Uterus (tissue), 3 donors: ENCODE measurements at regions not wholly inside any gene's neighbourhood (a gene's known extent, or its start where the extent isn't known, plus 50 kb on each side); places are given as distances from the start of the nearest gene placed in this dataset.

Experiments used
- DNase-seq, 2 donors: peaks; one replicate each; pipeline ENCODE4 v3.0.0-alpha.2; 2019 to 2020
- H3K27ac ChIP-seq, 2 donors: fragments of 200-600 bp; sonication (generic); 1 replicate in 1 of 2; 2 replicates in 1 of 2; pipeline ENCODE4 v1.5.1; 2016 to 2018
- H3K27me3 ChIP-seq, 2 donors: fragments of 200-600 bp; sonication (generic); one replicate each; pipeline ENCODE4 v1.5.1; 2018 to 2019; ENCODE audit warnings: control low read depth in 1 of 2
- H3K36me3 ChIP-seq, 2 donors: fragments of 200-600 bp; sonication (generic); one replicate each; pipeline ENCODE4 v1.5.1; 2019; ENCODE audit warnings: control low read depth in 1 of 2
- H3K4me1 ChIP-seq, 2 donors: fragments of 200-600 bp; sonication (generic); one replicate each; pipeline ENCODE4 v1.5.1; 2018 to 2019; ENCODE audit warnings: control low read depth in 1 of 2
- H3K4me3 ChIP-seq, 2 donors: fragments of 200-600 bp; sonication (generic); 1 replicate in 1 of 2; 2 replicates in 1 of 2; pipeline ENCODE4 v1.5.1; 2018 to 2019; ENCODE audit warnings: mild to moderate bottlenecking in 1 of 2
- H3K9me3 ChIP-seq, 2 donors: fragments of 200-600 bp; sonication (generic); one replicate each; pipeline ENCODE4 v1.5.1; 2019; ENCODE audit warnings: control low read depth in 1 of 2
- POLR2A ChIP-seq, 2 donors: fragments of 450-650 bp; IDR thresholded peaks; one replicate each; pipeline ENCODE4 v1.6.1; 2016; ENCODE audit warnings: antibody characterized with exemption in 2 of 2, mild to moderate bottlenecking in 1 of 2, moderate library complexity in 1 of 2
- intact Hi-C: fragments of 100-400 bp; cut with DNase I; formaldehyde crosslinking; loops from one replicate; pipeline ENCODE4 v1.15.1; 2023; ENCODE audit warnings: low total_unique reads
- TF ChIP-seq, protein P1 (sequence below), 4 experiments: fragments of 200-600 bp in 2 of 4; fragments of 450-650 bp in 2 of 4; sonication (generic) in 2 of 4; IDR thresholded peaks; one replicate each; pipeline ENCODE4 v1.5.1; 2016 to 2019; ENCODE audit warnings: antibody characterized with exemption in 4 of 4, mild to moderate bottlenecking in 2 of 4, moderate library complexity in 1 of 4
- donor health status: DM: yes; HTN: yes; CAD: no.

DNA sequence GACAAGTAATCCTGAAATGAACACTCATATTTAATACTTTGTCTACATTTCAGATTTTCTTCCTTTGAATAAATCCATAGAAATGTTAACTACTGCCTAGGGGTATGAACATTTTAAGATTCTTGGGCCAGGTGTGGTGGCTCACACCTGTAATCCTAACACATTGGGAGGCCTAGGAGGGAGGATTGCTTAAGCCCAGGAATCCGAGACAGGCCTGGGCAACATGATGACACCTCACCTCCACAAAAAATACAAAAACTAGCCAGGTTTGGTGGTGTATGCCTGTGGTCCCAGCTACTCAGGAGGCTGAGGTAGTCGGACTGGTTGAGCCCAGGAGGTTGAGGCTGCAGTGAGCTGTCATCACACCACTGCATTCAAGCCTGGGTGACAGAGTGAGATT lies 73.9 kb upstream of the PIAS1 start:
- intact Hi-C loops: no loop called here
- no peak overlapping the region for H3K4me3 ChIP-seq
- H3K9me3 ChIP-seq: no peaks in the 10 kb centered on the region
- H3K36me3 ChIP-seq: no peaks in the 10 kb centered on the region
- TF ChIP-seq, protein P1, sequence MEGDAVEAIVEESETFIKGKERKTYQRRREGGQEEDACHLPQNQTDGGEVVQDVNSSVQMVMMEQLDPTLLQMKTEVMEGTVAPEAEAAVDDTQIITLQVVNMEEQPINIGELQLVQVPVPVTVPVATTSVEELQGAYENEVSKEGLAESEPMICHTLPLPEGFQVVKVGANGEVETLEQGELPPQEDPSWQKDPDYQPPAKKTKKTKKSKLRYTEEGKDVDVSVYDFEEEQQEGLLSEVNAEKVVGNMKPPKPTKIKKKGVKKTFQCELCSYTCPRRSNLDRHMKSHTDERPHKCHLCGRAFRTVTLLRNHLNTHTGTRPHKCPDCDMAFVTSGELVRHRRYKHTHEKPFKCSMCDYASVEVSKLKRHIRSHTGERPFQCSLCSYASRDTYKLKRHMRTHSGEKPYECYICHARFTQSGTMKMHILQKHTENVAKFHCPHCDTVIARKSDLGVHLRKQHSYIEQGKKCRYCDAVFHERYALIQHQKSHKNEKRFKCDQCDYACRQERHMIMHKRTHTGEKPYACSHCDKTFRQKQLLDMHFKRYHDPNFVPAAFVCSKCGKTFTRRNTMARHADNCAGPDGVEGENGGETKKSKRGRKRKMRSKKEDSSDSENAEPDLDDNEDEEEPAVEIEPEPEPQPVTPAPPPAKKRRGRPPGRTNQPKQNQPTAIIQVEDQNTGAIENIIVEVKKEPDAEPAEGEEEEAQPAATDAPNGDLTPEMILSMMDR (IDR thresholded peaks at IDR 0.05): no peak
- no peak for TF ChIP-seq POLR2A (IDR thresholded peaks at IDR 0.05)
- no peak overlapping the region for H3K27ac ChIP-seq
- no peaks in the 10 kb centered on the region for H3K4me1 ChIP-seq
- DNase-seq: no peak
- H3K27me3 ChIP-seq: no peaks in the 10 kb centered on the region

DNA sequence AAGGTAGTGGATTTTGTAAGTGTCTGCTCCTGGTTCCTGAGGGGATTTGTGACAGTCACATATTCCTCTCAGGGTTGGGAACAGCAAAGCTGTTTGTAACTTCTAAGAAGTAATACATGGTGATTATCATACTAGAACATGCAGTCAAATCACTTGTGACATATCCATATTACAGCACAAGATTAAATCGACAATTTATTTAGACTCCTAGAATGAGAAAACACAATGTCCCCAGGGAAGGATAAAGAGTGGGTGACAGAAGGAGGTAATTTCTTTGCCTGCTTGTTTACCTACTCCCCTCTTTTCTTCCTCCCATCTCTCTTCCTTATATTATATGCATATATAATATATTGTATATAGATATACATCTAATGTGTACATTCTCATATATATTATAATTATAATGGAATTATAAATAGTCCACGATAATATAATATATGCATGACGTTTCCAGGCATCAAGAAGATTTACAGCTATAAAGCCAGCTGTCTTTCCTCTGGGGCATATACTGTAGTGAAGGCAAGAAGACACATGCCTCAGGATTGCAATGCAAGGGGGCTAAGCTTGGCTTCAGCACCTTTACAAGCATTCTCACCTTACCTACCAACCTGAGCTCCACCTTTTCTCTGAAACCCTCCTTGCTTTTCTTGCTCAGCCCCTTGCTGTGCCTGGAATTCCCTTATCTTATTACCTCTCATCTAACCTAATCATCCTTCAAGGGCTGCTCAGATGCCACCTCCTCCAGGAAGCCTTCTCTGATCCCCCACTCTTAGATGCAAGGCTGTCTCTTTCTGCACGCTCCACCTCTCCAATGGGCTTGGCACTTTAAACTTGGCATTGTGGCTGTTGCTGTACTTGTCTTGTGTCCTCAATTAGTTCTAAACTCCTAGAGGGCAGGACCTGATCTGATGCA lies 73.1 kb upstream of the PIAS1 start:
- H3K9me3 ChIP-seq: no peaks in the 10 kb centered on the region
- no peak overlapping the region for H3K27ac ChIP-seq
- no peak for TF ChIP-seq POLR2A (IDR thresholded peaks at IDR 0.05)
- TF ChIP-seq, protein P1 (IDR thresholded peaks at IDR 0.05): no peak
- H3K4me1 ChIP-seq: no peaks in the 10 kb centered on the region
- no peak for DNase-seq
- no peak overlapping the region for H3K4me3 ChIP-seq
- no peaks in the 10 kb centered on the region for H3K27me3 ChIP-seq
- H3K36me3 ChIP-seq: no peaks in the 10 kb centered on the region
- intact Hi-C loops: no loop called here

DNA sequence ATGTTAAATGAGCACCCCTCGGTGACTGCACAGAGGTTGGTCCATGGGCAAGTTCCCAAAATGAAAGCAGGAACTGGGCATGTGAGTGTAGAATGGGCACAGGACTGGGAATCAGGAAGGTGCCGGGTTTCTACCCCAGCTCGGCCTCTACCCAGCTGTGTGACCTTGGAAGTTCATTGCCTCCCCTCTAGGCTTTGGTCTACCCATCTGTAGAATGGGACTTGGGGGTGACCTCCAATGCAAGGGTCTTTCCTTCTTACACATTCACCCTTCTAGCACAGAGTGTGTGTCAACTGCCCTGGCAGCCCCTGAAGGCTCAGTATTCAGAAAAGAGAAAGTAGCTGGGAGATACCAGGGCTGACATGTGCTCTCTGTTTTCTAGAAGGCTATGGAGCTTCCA lies 72.3 kb upstream of the PIAS1 start:
- Histone ChIP-seq H3K27ac (no peak overlapping the region), H3K36me3 (no peaks in the 10 kb centered on the region), H3K4me1 (no peaks in the 10 kb centered on the region), H3K9me3 (no peaks in the 10 kb centered on the region), H3K4me3 (no peak overlapping the region), H3K27me3 (no peaks in the 10 kb centered on the region)
- no peak for DNase-seq
- intact Hi-C loops: no loop called here
- no peak for TF ChIP-seq POLR2A (IDR thresholded peaks at IDR 0.05)
- TF ChIP-seq, protein P1 (IDR thresholded peaks at IDR 0.05): no peak

DNA sequence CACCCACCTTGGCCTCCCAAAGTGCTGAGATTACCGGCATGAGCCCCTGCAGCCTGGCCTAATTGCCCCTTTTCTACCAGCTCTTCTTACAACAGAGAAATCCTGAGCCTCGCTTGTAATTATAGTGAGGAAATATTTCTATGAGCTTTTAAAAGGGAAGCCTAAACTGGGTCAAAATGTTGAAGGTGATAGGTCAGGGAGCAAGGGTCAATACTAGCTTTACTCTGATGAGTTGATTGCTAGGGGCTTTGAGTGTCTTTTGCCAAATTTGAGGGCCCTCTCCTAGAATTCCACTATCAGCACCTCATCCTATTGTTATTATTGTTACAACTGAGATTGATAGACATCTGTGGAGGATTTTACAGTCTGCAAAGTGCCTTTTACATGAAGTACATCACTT lies 62.4 kb upstream of the PIAS1 start:
- DNase-seq: no peak
- no peak overlapping the region for H3K4me3 ChIP-seq
- H3K9me3 ChIP-seq: no peaks in the 10 kb centered on the region
- intact Hi-C loops: no loop called here
- H3K27ac ChIP-seq: no peak overlapping the region
- no peaks in the 10 kb centered on the region for H3K4me1 ChIP-seq
- H3K27me3 ChIP-seq: no peaks in the 10 kb centered on the region
- H3K36me3 ChIP-seq: no peaks in the 10 kb centered on the region
- TF ChIP-seq POLR2A (IDR thresholded peaks at IDR 0.05): no peak
- TF ChIP-seq, protein P1 (IDR thresholded peaks at IDR 0.05): no peak

DNA sequence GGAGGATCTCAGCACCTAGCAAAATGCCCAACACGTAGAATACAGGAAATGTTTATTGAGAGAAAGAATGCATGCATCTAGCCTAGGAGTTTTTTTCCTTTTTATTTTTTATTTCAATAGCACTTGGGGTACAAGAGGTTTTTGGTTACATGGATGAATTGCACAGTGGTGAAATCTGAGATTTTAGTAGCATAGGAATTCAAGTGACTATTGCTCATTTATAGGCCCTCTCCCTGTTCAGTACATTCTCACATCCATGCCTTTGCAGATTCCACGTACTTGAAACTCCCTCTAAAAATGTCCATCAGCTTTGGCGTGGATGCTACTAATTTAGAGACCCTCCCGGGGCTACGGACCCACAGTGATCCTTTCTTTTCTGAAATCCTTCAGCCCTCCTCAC lies 61.7 kb upstream of the PIAS1 start:
- no peaks in the 10 kb centered on the region for H3K27me3 ChIP-seq
- H3K36me3 ChIP-seq: no peaks in the 10 kb centered on the region
- H3K4me1 ChIP-seq: no peaks in the 10 kb centered on the region
- no peaks in the 10 kb centered on the region for H3K9me3 ChIP-seq
- no peak for DNase-seq
- no peak overlapping the region for H3K4me3 ChIP-seq
- H3K27ac ChIP-seq: no peak overlapping the region
- TF ChIP-seq, protein P1 (IDR thresholded peaks at IDR 0.05): no peak
- no peak for TF ChIP-seq POLR2A (IDR thresholded peaks at IDR 0.05)
- intact Hi-C loops: no loop called here
